Esophagus muscularis mucosa (tissue), 4 donors: ENCODE measurements at regions not wholly inside any gene's neighbourhood (a gene's known extent, or its start where the extent isn't known, plus 50 kb on each side); places are given as distances from the start of the nearest gene placed in this dataset.
"Not testable (repeated sequence)": the region's sequence is repeated elsewhere in the genome, so short reads cannot be mapped to it uniquely, and the experiment has no call there.

Experiments
- DNase-seq: peaks from one replicate; pipeline ENCODE4 v3.0.0-alpha.2; 2017; ENCODE audit errors: extremely low spot score
- H3K27ac ChIP-seq, 4 donors: fragments of 200-600 bp; sonication (generic); replicated peaks in 1 of 4; 1 replicate in 3 of 4; 2 replicates in 1 of 4; pipeline ENCODE4 v1.5.1; 2016 to 2019; ENCODE audit warnings: mild to moderate bottlenecking in 1 of 4
- H3K27me3 ChIP-seq, 4 donors: fragments of 200-600 bp; sonication (generic); one replicate each; pipeline versions ENCODE4 v1.5.1 to v1.6.0; 2016 to 2019
- H3K36me3 ChIP-seq, 4 donors: fragments of 200-600 bp; sonication (generic); one replicate each; pipeline ENCODE4 v1.5.1; 2016 to 2019
- H3K4me1 ChIP-seq, 4 donors: fragments of 200-600 bp; sonication (generic); one replicate each; pipeline ENCODE4 v1.5.1; 2016 to 2019
- H3K4me3 ChIP-seq, 4 donors: fragments of 200-600 bp; sonication (generic); 1 replicate in 2 of 4; 2 replicates in 2 of 4; pipeline ENCODE4 v1.5.1; 2016 to 2019; ENCODE audit warnings: mild to moderate bottlenecking in 4 of 4, moderate library complexity in 1 of 4
- H3K9me3 ChIP-seq, 4 donors: fragments of 200-600 bp; sonication (generic); 1 replicate in 3 of 4; 2 replicates in 1 of 4; pipeline ENCODE4 v1.5.1; 2016 to 2019
- CTCF ChIP-seq, 3 experiments: fragments of 200-600 bp in 2 of 3; fragments of 450-650 bp in 1 of 3; sonication (generic) in 2 of 3; IDR thresholded peaks; one replicate each; pipeline ENCODE4 v1.5.1; 2017 to 2019; ENCODE audit warnings: antibody characterized with exemption in 3 of 3, mild to moderate bottlenecking in 2 of 3, moderate library complexity in 1 of 3
- EP300 ChIP-seq: sonication (generic); formaldehyde crosslinking; IDR thresholded peaks from one replicate; pipeline ENCODE4 v1.6.1; 2017; ENCODE audit warnings: antibody characterized with exemption
- POLR2A ChIP-seq: fragments of 450-650 bp; IDR thresholded peaks from one replicate; pipeline ENCODE4 v1.6.1; 2017; ENCODE audit warnings: antibody characterized with exemption, moderate library complexity, mild to moderate bottlenecking, low read depth
- POLR2AphosphoS5 ChIP-seq, 2 donors: sonication (generic); formaldehyde crosslinking; IDR thresholded peaks; one replicate each; pipeline ENCODE4 v1.6.1; 2017; ENCODE audit warnings: antibody characterized with exemption in 2 of 2
- WGBS: methylation state at CpG from one replicate; pipeline ENCODE4 v1.1.5; 2018; 5-methylcytosine and 5-hydroxymethylcytosine counted together
- intact Hi-C: fragments of 100-400 bp; cut with DNase I; formaldehyde crosslinking; loops from one replicate; pipeline ENCODE4 v1.15.1; 2023

- H3K4me3 ChIP-seq = no peak overlapping the region
- H3K27me3 ChIP-seq = peaks cover 0 to 18% (median 4%) of the 10 kb centered on the region in 4 donors
- H3K4me1 ChIP-seq = peaks cover 0 to 6% (median 0%) of the 10 kb centered on the region in 4 donors
- intact Hi-C loops = no loop called here
- H3K36me3 ChIP-seq = no peaks in the 10 kb centered on the region
- no peak for TF ChIP-seq EP300
- TF ChIP-seq POLR2AphosphoS5 (IDR thresholded peaks at IDR 0.05) = no peak
- no peak for TF ChIP-seq POLR2A
- TF ChIP-seq CTCF (IDR thresholded peaks at IDR 0.05) = no peak
- 94% methylated on average over 3 of the region's 3 CpGs for WGBS
- DNase-seq = no peak
- no peak overlapping the region for H3K27ac ChIP-seq
- no peaks in the 10 kb centered on the region for H3K9me3 ChIP-seq
These were observed 364.1 kb upstream of the CCNH start for GRCh38 chr5:87776785-87777184.

- DNase-seq, H3K4me3 ChIP-seq, H3K9me3 ChIP-seq, H3K27ac ChIP-seq, intact Hi-C loops, H3K4me1 ChIP-seq, H3K36me3 ChIP-seq: not testable (repeated sequence)
- 79% methylated on average over 7 of the region's 7 CpGs for WGBS
- peaks cover 0 to 14% (median 2%) of the 10 kb centered on the region in 4 donors for H3K27me3 ChIP-seq
These were observed 363.6 kb upstream of the CCNH start for GRCh38 chr5:87776302-87776701.

DNA sequence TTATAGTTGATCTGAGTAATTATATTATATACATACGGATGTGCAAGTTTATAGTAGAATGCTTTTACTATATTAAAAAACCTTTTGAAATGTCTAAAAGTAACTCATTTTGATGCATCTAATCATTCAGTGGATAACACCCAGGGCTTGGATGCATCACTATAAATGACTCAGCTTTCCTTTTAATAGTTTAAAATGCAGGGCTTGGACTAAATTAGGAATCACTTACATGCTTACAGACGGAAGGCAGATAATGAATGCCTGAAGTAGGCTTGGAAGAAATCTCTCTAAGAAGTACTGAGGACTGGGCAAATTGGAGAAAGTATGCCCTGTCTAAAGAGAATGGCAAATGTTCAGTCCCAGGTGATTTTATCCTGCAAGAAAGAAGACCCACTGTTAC is 362.5 kb upstream of the CCNH start:
- no peak for TF ChIP-seq EP300
- TF ChIP-seq POLR2AphosphoS5 (IDR thresholded peaks at IDR 0.05) = no peak
- intact Hi-C loops = no loop called here
- Histone ChIP-seq H3K4me1 (no peaks in the 10 kb centered on the region), H3K36me3 (no peaks in the 10 kb centered on the region), H3K4me3 (no peak overlapping the region), H3K27me3 (peaks cover 0 to 16% (median 2%) of the 10 kb centered on the region in 4 donors), H3K27ac (no peak overlapping the region), H3K9me3 (no peaks in the 10 kb centered on the region)
- DNase-seq = no peak
- WGBS = 54% methylated on average over 2 of the region's 2 CpGs

- Histone ChIP-seq H3K36me3 (no peaks in the 10 kb centered on the region), H3K27me3 (peaks cover 0 to 14% (median 2%) of the 10 kb centered on the region in 4 donors), H3K9me3 (no peaks in the 10 kb centered on the region), H3K27ac (no peak overlapping the region), H3K4me1 (no peaks in the 10 kb centered on the region), H3K4me3 (no peak overlapping the region)
- no peak for TF ChIP-seq POLR2AphosphoS5 (IDR thresholded peaks at IDR 0.05)
- no peak for TF ChIP-seq POLR2A
- TF ChIP-seq EP300 = no peak
- no peak for TF ChIP-seq CTCF (IDR thresholded peaks at IDR 0.05)
- WGBS = 70% methylated on average over 1 of the region's 1 CpG
- intact Hi-C loops = no loop called here
- no peak for DNase-seq
These were observed 362.1 kb upstream of the CCNH start for GRCh38 chr5:87774804-87775203.

DNA sequence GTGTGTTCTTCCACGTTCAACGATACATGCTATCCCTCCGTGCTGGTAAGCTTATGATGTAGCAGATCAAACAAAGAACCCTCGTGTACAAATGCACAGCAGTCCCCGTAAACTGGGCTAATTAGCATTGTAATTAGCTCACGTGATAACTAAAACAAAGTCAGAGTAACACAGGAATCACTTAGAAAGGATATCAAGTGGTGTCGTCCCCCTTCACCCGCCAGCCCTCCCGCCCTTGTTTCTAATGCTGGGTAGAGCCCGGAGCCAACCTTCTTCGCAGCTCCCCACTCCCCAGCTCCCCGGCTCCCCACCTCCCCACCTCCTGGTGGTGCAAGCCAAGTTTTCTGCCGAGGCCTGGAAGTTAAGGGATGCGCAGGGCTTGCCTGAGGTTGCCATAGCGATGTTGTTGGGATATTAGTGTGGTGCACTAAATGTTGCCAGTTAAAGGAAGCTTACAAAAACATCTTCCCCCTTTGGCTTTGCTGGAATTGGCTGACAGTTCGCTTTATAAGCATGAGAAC is 357.9 kb upstream of the CCNH start:
- H3K27me3 ChIP-seq = peaks cover 0 to 14% (median 0%) of the 10 kb centered on the region in 4 donors
- WGBS = 37% methylated on average over 16 of the region's 16 CpGs
- H3K4me3 ChIP-seq = no peak overlapping the region
- intact Hi-C loops = no loop called here
- H3K36me3 ChIP-seq = no peaks in the 10 kb centered on the region
- no peak overlapping the region for H3K27ac ChIP-seq
- DNase-seq = no peak
- TF ChIP-seq POLR2A = no peak
- TF ChIP-seq CTCF (IDR thresholded peaks at IDR 0.05) = no peak
- TF ChIP-seq EP300 = no peak
- TF ChIP-seq POLR2AphosphoS5 (IDR thresholded peaks at IDR 0.05) = no peak
- H3K9me3 ChIP-seq = no peaks in the 10 kb centered on the region
- no peaks in the 10 kb centered on the region for H3K4me1 ChIP-seq

GRCh38 chr5:87770016-87770570 is 357.4 kb upstream of the CCNH start:
- 72% methylated on average over 8 of the region's 8 CpGs for WGBS
- intact Hi-C loops = no loop called here
- H3K4me1 ChIP-seq = no peaks in the 10 kb centered on the region
- no peak overlapping the region for H3K27ac ChIP-seq
- no peak for TF ChIP-seq CTCF (IDR thresholded peaks at IDR 0.05)
- no peak for TF ChIP-seq EP300
- TF ChIP-seq POLR2AphosphoS5 (IDR thresholded peaks at IDR 0.05) = no peak
- no peak for TF ChIP-seq POLR2A
- no peaks in the 10 kb centered on the region for H3K36me3 ChIP-seq
- H3K9me3 ChIP-seq = no peaks in the 10 kb centered on the region
- peaks cover 0 to 14% (median 0%) of the 10 kb centered on the region in 4 donors for H3K27me3 ChIP-seq
- DNase-seq = no peak
- no peak overlapping the region for H3K4me3 ChIP-seq
